Prostate gland (tissue), 2 donors: ENCODE measurements at regions not wholly inside any gene's neighbourhood (a gene's known extent, or its start where the extent isn't known, plus 50 kb on each side); places are given as distances from the start of the nearest gene placed in this dataset.

Experiments used
- CTCF ChIP-seq, 4 experiments: fragments of 200-600 bp in 2 of 4; fragments of 450-650 bp in 2 of 4; sonication (generic) in 2 of 4; IDR thresholded peaks; 1 replicate in 3 of 4; 2 replicates in 1 of 4; pipeline ENCODE4 v1.5.1; 2016 to 2019; ENCODE audit warnings: antibody characterized with exemption in 4 of 4, mild to moderate bottlenecking in 2 of 4, moderate library complexity in 2 of 4
- POLR2A ChIP-seq: fragments of 450-650 bp; IDR thresholded peaks from one replicate; pipeline ENCODE4 v1.6.1; 2016; ENCODE audit warnings: antibody characterized with exemption, mild to moderate bottlenecking
- POLR2AphosphoS5 ChIP-seq: sonication (generic); formaldehyde crosslinking; IDR thresholded peaks from one replicate; pipeline ENCODE4 v1.6.1; 2017; ENCODE audit warnings: antibody characterized with exemption

GRCh38 chr19:27676877-27677276, 1536.1 kb downstream of the UQCRFS1 start:
- no peak for TF ChIP-seq POLR2AphosphoS5
- no peak for TF ChIP-seq POLR2A
- TF ChIP-seq CTCF (IDR thresholded peaks at IDR 0.05) = no peak
